Right atrium auricular region (tissue), 2 donors: ENCODE measurements at regions not wholly inside any gene's neighbourhood (a gene's known extent, or its start where the extent isn't known, plus 50 kb on each side); places are given as distances from the start of the nearest gene placed in this dataset.

Experiments
- DNase-seq: peaks from one replicate; pipeline ENCODE4 v3.0.0-alpha.2; 2019; ENCODE audit warnings: low spot score
- H3K27ac ChIP-seq, 2 donors: fragments of 200-600 bp; sonication (generic); 1 replicate in 1 of 2; 2 replicates in 1 of 2; pipeline ENCODE4 v1.5.1; 2016 to 2019
- H3K27me3 ChIP-seq, 2 donors: fragments of 200-600 bp; sonication (generic); one replicate each; pipeline versions ENCODE4 v1.5.1 to v1.6.0; 2017 to 2019
- H3K36me3 ChIP-seq: fragments of 200-600 bp; sonication (generic); one replicate; pipeline ENCODE4 v1.5.1; 2016
- H3K4me1 ChIP-seq, 2 donors: fragments of 200-600 bp; sonication (generic); one replicate each; pipeline versions ENCODE4 v1.5.1 to v1.6.0; 2017 to 2019
- H3K4me3 ChIP-seq, 2 donors: fragments of 200-600 bp; sonication (generic); 1 replicate in 1 of 2; 2 replicates in 1 of 2; pipeline ENCODE4 v1.5.1; 2017 to 2019; ENCODE audit warnings: mild to moderate bottlenecking in 1 of 2, moderate library complexity in 1 of 2
- H3K9me3 ChIP-seq, 2 donors: fragments of 200-600 bp; sonication (generic); one replicate each; pipeline ENCODE4 v1.5.1; 2019
- CTCF ChIP-seq, 2 donors: fragments of 200-600 bp; sonication (generic); IDR thresholded peaks; one replicate each; pipeline ENCODE4 v1.5.1; 2019; ENCODE audit warnings: antibody characterized with exemption in 2 of 2

- peak; percentile 67 for DNase-seq
- no peaks in the 10 kb centered on the region for H3K27me3 ChIP-seq
- peaks cover 0 to 18% of the 10 kb centered on the region in 2 donors for H3K4me1 ChIP-seq
- no peaks in the 10 kb centered on the region for H3K9me3 ChIP-seq
- TF ChIP-seq CTCF (IDR thresholded peaks at IDR 0.05), result no peak
- H3K36me3 ChIP-seq, result no peaks in the 10 kb centered on the region
- peak overlapping the region in 1 of 2 donors; percentile 52 for H3K27ac ChIP-seq
- H3K4me3 ChIP-seq, result no peak overlapping the region
Measured at GRCh38 chr2:71831193-71831577, 316.5 kb downstream of the CYP26B1 start.

- Histone ChIP-seq H3K4me3 (no peak overlapping the region), H3K9me3 (no peaks in the 10 kb centered on the region), H3K27ac (peak overlapping the region in 1 of 2 donors; percentile 37), H3K36me3 (no peaks in the 10 kb centered on the region), H3K4me1 (peaks cover 0 to 18% of the 10 kb centered on the region in 2 donors), H3K27me3 (no peaks in the 10 kb centered on the region)
- no peak for DNase-seq
- TF ChIP-seq CTCF (IDR thresholded peaks at IDR 0.05), result no peak
Measured at GRCh38 chr2:71830497-71831192, 317.0 kb downstream of the CYP26B1 start.

- H3K27me3 ChIP-seq, result no peaks in the 10 kb centered on the region
- no peak for TF ChIP-seq CTCF (IDR thresholded peaks at IDR 0.05)
- H3K4me1 ChIP-seq, result peaks cover 0 to 17% of the 10 kb centered on the region in 2 donors
- peaks cover 0 to 2% of the 10 kb centered on the region in 2 donors for H3K9me3 ChIP-seq
- no peaks in the 10 kb centered on the region for H3K36me3 ChIP-seq
- no peak overlapping the region for H3K4me3 ChIP-seq
- H3K27ac ChIP-seq, result no peak overlapping the region
- no peak for DNase-seq
Measured at GRCh38 chr2:71829008-71829407, 318.7 kb downstream of the CYP26B1 start.

GRCh38 chr2:71827973-71828372 lies 319.7 kb downstream of the CYP26B1 start:
- Histone ChIP-seq H3K27me3 (no peaks in the 10 kb centered on the region), H3K9me3 (peaks cover 0 to 2% of the 10 kb centered on the region in 2 donors), H3K4me1 (peaks cover 0 to 12% of the 10 kb centered on the region in 2 donors), H3K36me3 (no peaks in the 10 kb centered on the region), H3K4me3 (no peak overlapping the region), H3K27ac (no peak overlapping the region)
- no peak for TF ChIP-seq CTCF (IDR thresholded peaks at IDR 0.05)
- no peak for DNase-seq

DNA sequence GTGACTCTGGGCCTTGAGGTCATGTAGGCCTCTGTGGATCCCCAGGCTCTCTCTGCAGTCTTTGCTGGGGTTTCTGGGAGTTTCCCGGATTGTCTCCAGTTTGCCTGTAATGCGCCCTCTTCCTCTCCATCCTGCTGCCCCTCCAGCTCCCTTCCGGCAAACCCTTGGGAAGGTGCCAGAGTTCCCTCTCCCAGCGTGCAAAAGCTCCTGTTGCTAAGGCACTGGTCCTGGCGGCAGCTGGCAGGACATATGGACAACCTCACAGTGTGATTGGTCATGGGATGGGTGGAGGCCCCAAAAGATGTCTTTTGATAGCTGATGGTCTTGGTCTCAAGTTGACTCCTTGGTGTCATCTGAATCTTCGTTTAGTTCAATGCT lies 320.1 kb downstream of the CYP26B1 start:
- peaks cover 0 to 12% of the 10 kb centered on the region in 2 donors for H3K4me1 ChIP-seq
- peak; percentile 42 for DNase-seq
- H3K27me3 ChIP-seq, result no peaks in the 10 kb centered on the region
- TF ChIP-seq CTCF (IDR thresholded peaks at IDR 0.05), result no peak
- peaks cover 0 to 2% of the 10 kb centered on the region in 2 donors for H3K9me3 ChIP-seq
- no peaks in the 10 kb centered on the region for H3K36me3 ChIP-seq
- no peak overlapping the region for H3K27ac ChIP-seq
- no peak overlapping the region for H3K4me3 ChIP-seq
